Activated CD4-positive, alpha-beta T cell treated with anti-CD3 and anti-CD28 coated beads for 4 hours (primary cell): ENCODE measurements at regions not wholly inside any gene's neighbourhood (a gene's known extent, or its start where the extent isn't known, plus 50 kb on each side); places are given as distances from the start of the nearest gene placed in this dataset.
"Not testable (repeated sequence)": the region's sequence is repeated elsewhere in the genome, so short reads cannot be mapped to it uniquely, and the experiment has no call there.

Experiments used
- DNase-seq, 2 donors: peaks; one replicate each; pipeline ENCODE4 v3.0.0-alpha.2; 2020

DNA sequence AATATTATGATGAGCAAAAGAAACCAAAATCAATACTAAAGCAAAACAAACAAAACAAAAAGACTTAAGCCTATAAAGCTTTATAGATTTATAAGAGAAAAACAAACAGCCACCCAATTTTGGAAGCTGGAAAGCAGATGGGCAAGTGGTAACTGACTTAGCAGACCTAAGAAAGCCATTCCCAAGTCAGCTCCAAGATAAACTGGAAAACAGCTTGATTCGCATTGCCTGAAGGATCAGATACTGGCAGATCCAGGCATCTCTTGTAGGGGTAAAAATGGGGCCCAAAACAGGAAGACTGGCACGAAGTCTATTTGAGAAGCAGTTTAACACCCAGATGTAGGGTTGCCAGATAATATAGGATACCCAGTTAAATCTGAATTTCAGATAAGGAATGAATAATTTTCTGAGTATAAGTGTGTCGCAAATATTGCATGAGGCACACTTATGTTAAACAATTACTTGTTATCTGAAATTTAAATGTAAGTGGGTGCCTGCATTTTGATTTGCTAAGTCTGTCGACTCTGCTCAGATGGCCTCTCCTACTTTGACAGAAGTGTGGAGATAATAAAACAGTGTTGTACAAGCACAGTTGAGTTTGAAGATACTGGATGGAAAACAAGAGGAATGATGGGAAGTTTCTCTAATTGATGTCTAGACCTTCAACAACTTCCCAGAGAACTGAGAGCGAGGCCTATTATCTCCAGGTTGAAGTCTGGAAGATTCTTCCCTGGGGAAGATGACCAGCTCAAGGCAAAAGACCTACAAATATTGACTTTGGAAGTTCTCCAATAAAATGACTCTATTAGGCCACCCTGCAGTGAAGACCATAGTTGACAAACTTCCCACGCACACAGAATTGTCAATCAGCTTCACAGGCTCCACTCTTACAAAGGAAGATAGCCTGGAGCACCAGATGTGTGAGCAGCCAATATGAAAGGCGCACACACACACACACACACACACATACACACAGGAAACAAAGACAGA lies 113.4 kb downstream of the FAM50B start:
- no peak for DNase-seq

DNA sequence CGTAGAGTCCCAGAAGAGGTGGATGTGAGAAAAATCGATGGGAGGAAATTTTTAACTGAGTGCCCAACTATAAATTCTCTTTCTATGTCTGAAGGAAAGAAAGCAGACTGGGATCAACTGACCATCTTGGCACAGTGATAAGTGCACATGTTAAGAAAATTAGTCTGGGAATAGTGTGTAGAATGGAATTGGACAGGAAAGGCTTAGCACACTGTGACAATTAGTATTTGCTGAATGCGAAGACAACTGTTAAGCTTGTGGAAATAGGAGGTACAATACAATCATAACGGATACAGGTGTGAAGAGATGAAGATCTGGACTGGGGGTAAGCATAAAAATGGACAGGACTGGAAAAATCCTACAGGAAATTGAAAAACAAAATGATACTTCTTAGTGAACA lies 114.3 kb downstream of the FAM50B start:
- no peak for DNase-seq

DNA sequence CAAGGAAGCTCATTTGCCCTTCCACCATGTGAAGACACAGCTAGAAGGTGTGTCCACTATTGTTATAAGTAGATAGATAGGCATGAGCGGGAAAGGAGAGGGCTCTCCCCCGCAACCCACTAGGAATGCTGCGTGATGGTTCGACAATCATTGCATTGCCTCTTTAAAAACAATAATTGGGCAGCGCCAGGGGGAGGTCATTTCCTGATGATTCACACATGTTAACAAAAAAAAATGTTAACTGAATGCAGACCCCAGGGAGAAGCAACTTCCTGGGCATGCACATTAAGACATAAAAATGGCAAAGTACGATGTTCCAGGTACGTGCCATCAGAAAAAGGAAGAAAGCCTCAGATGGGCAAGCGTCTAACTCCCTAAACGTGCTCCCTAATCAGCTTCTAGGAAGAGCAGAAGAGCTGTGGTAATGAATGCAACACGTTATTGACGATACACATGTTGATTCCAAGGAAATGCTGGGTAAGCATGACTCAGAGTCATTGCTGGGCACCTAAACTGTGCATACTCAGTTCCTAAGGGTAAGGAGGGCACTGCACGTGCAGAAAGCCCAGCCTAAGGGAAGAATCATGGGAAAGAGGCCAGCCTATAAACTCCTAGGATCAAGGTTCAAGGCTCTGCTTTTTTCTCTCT lies 113.7 kb downstream of the FAM217A start:
- DNase-seq, result no peak

DNA sequence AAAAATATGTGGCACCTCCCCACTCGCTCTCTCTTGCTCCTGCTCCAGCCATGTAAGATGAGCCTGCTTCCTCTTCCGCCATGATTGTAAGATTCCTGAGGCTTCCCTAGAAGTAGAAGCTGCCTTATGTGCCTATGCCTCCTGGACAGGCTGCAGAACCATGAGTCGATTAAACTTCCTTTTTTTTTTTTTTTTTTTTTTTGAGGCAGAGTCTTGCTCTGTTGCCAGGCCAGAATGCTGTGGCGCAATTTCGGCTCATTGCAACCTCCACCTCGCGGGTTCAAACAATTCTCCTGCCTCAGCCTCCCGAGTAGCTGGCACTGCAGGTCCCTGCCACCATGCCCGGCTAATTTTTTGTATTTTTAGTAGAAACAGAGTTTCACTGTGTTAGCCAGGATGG lies 112.5 kb downstream of the FAM217A start:
- DNase-seq, result no peak

DNA sequence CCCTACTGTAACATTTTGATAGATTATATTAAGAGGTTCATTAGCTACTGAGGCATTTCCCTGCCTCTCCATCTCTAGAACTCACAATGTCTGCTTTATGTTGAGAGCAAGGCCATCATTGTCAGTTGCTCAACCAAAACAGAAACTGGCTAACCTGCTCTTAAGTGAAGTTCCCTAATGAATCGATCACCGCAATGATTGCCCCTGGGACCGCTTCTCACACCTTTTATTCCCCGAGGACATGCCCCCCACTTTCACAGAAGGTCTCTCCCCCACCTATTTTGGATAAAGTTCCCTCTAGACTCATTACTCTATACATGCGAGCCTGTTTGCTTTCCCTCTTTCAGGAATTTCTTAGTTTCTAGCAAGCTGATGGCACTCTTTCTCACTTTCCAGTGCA lies 108.8 kb downstream of the FAM217A start:
- no peak for DNase-seq

DNA sequence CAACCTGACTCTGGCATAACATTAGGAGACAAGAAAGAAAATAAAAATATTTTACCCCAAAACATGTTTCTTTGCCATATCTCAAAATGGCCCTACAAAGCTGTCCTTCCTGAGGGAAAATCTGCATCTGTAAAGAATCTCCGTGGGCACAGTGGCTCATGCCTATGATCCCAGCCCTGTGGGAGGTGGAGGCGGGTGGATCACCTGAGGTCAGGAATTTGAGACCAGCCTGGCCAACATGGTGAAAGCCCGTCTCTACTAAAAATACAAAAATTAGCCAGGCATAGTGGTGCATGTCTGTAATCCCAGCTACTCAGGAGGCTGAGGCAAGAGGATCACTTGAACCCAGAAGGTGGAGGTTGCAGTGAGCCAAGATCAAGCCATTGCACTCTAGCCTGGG lies 105.8 kb downstream of the FAM217A start:
- not testable (repeated sequence) for DNase-seq

DNA sequence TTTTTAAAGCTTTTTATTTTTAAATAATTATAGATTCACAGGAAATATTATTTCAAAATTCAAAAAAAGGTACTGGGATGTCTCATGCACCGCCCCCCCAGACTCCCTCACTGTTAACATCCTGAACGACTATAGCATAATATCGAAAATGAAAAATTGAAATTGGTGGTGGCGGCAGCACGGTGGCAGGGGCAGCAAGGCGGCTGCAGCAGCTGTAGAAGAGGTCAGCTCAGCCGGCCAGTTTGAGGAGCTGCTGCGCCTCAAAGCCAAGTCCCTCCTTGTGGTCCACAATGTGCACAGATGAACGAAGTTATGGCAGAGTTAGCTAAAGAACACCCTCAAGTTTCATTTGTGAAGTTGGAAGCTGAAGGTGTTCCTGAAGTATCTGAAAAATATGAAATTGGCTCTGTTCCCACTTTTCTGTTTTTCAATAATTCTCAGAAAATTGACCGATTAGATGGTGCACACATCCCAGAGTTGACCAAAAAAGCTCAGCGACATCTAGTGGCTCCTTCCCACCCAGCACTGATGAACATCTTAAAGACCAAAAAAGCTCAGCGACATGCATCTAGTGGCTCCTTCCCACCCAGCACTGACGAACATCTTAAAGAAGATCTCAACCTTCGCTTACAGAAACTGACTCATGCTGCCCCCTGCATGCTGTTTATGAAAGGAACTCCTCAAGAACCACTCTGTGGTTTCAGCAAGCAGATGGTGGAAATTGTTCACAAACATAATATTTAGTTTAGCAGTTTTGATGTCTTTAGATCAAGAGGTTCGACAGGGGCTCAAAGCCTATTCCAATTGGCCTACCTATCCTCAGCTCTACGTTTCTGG lies 100.8 kb downstream of the FAM217A start:
- DNase-seq, result peak; percentile 36 to 38

DNA sequence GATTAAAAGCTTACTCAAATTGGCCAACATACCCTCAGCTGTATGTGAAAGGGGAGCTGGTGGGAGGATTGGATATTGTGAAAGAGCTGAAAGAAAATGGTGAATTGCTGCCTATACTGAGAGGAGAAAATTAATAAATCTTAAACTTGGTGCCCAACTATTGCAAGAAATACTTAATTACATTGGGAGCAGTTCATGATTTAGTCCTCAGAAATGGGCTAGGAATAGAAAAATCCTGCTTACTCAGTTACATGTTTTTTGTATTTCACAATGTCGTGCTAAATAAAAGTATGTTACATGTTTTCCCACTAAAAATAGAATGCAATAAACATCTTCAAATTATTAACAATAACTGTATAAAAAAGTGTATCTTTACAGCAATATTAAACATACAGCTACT lies 100.0 kb downstream of the FAM217A start:
- DNase-seq, result not testable (repeated sequence)

DNA sequence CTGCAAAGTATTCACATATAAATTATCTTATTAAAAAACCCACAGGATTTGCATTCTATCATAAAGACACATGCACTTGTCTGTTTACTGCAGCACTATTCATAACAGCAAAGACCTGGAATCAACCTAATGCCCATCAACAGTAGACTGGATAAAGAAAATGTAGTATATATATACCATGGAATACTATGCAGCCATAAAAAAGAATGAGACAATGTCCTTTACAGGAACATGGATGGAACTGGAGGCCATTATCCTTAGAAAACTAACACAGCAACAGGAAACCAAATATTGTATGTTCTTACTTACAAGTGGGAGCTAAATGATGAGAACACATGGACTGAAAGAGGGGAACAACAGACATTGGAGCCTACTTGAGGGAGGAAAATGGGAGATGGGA lies 97.0 kb downstream of the FAM217A start:
- DNase-seq, result no peak

DNA sequence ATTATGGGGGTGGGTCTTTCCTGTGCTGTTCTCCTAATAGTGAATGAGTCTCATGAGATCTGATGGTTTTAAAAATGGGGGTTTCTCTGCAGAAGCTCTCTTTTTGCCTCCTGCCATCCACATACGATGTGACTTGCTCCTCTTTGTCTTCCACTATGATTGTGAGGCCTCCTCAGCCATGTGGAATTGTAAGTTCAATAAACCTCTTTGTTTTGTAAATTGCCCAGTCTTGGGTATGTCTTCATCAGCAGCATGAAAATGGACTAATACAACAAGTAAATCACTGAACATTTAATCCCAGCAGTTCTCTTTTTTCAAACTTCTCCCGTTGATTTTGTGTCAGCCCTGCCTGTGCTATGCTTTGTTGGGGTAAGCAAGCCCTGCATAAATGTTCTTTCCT lies 95.2 kb downstream of the FAM217A start:
- DNase-seq, result no peak

DNA sequence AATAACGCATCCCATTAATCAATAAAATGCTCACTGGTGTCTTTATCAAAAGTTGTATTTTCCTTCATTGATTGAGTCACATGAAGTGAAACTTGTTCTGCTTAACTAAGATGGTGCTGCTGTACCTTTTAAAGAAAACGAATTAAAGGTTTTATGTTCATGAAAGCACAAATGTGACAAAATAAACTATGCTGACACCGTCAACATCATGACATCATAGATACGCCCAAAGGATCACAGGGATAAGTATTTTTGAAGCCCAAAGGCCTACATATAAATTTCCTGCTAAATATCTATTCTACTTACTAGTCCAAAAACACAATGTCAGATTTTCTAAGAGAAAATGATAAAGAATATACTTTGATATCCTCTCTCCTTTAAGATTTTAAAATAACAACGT lies 94.4 kb downstream of the FAM217A start:
- no peak for DNase-seq

DNA sequence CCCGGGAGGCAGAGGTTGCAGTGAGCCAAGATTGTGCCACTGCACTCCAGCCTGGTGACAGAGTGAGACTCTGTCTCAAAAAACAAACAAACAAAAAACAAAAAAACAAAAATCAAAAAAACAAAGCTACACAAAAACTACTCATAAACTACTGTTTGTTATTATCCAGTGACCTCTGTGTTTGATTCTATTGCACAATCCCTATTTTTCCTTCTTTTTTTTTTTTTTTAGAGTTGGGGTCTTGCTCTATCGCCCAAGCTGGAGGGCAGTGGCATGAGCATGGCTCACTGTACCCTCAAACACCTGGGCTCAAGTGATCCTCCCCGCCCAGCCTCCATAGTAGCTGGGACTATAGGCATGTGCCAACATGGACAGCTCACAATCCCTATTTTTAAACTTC lies 92.7 kb downstream of the FAM217A start:
- DNase-seq, result no peak

DNA sequence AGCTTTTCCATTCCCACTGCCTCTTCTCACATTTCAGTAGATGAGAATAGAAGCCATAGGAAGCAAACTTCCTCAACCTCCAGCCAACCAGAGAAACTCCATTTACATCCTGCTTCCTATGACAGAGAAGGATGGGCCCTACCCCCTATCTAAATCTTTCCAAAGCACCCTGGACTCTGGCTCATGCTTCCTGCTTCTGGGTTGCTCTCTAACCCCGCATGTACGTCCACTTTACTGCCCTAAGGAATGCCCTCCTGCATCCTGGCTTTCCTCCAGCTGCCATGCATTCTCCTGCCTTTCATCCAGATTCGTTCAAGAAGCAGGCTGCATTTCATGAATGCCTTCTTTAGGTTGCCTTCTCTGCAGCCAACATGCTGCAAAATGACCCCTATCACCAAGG lies 91.9 kb downstream of the FAM217A start:
- no peak for DNase-seq

DNA sequence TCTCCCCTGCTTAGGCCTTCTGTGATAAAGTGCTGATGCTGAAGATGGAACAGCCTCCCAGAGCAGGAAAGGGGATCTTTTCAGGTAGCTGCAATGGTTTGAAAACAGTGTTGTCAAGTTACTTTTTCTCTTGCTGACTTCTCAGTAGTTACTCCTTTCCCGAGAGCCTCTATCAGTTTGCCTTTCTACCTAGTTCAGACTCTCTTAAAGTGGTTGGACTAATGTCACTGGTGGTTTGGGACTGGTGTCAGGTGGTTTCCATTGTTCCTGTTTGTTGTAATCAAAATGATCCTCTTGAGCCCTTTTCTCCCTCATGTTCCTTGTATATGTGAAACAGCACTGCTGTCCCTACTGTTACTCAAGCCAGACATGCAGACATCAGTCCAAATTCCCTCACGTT lies 91.4 kb downstream of the FAM217A start:
- DNase-seq, result no peak

DNA sequence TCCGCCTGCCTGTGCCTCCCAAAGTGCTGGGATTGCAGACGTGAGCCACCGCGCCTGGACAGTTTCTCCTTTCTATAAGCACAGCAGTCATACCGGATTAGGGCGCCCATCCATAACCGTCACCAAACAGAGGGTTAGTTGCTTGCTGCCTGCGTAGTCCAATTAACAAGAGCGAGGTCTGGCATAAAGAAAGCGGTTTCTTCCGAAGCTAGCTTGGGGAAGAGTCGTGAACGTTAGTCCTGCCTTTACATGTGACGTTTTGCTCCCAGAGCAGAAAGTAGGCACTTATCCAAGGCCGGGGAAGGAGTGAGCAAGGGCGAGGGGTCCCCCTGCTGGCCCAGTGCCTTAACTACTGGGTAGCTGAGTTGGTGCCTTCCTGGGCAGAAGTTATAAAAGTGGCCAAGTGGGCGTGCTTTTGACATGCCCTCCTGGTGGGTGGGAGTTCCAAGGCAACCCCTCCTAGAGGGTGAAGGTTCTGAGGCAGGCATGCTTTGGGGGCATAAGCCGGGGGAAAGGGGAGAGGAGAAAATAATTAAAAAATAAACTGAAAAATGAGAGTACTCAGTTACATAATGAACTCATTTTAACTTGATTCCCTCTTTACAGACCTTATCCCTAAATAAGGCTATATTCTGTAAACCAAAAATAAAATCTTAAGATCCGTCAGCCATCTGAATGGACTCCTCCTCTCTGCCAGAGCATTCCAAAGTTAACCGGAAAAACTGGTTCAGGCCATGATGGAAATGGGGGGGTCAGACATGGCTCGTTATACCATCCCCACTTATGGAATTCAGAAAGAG lies 88.0 kb downstream of the FAM217A start:
- DNase-seq, result peak; percentile 65 to 76

DNA sequence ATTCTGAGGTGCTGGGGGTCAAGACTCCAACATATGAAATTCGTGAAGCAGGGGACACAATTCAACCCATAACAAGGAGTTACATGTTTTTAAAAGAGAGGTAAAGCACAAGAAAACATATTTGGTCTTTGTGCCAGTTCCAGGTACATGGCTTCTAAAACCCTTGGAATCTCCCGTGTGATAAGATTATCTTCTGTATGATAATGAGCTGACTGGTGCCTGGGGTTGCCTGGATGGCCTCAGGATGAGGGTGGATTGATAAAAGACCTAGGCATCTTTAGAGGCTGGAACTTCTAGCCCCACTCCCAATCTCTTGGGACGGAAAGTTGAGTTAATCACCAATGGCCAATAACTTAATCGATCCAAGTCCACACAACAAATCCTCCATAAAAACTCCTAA lies 87.0 kb downstream of the FAM217A start:
- DNase-seq, result no peak

DNA sequence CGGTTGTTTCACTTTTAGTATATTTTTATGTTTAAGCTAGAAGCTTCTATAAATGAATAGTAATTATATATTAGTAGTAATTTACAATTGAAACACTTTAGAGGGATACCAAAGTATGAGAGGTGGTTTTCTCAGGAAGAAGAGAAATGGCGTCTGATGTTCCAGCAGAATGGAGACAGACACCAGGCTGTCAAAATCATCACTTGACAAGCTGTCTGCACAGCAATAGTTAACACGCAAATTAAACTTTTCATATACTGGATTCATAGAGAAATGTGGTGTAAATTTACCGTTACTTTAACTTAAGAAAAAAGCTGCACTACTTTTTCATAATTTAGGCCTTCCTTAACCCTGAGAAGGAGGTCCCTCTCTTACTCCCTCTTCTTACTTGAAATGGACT lies 82.6 kb downstream of the FAM217A start:
- no peak for DNase-seq

DNA sequence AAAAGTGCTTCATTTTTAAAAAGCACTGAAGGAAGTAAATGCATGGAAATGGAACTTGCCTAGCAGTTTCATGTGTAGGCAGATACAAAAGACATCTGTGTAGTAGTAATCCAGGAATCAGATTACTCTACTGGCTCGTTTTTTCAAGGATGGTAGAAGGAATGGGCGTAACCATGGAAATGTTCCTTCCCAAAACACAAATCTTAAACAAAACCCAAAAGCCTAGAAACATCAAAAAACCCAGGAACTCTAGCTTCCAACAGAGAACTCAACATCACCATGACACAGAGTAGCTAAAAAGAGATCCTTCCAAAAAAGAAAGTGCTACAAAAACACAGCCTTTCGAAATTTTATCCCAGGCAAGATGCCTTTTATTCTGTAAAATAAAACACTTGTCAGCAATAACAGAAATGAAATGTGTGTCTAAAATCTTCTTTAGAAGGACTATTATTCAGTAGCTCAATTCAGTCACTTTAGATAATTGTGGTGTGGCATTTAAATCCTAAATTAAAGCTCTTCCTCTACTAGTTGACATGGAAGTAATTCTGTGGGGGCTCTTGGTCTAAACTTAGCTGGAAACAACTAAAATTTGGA lies 81.7 kb downstream of the FAM217A start:
- DNase-seq, result no peak

DNA sequence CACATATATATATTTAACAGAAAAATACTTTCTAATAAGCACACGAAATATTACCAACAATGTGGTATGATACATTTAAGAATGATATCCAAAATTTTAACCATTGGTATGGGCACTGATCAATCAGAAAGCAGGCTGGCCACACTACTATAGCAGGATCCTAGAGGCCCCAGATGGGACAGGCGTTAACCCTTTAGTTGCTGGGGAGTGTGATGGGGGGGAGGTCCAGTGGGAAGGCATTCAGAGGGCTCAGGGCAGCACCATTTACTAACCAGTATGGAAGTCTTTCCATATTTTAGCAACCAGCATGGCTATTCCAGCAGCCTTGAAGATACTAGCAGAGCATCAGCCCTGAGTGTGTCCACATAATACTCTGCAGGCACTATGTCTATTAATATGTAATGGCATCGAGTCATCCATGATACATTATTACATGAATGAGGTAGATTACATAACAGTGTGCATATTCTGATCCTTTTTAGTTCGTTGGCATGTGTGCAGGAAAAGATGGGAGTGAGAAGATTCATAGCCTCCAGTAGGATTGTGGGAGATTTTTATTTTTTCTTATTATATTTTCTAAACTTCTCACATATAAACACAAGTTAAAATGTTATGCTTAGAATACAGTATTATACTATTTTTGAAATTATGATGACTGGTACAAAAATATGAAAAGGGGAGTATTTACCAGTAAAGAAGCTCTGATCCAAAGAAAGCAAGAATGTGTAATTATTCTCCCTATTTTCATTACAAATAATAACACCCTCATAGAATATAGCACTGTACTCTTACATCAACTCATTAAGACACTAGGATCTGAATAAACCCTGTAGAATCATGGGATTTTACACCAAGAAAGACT lies 78.9 kb downstream of the FAM217A start:
- no peak for DNase-seq

DNA sequence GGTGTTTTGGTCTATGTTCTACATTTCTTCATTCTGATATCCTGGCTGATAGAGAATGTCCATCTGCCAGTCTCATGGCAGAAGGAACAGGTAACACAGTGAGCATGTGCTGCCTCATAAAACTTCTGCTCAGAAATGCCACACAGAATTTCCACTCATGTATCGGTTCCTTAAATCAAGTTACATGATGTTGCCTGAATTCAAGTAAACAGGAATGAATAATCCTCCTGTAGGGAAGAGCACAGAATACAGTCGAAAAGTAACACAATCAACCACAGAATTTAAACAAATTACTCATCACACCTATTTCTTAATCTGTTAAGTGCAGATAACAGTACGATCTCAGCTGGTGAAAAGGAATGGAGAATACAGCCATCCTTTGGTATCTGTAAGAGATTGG lies 74.7 kb downstream of the FAM217A start:
- no peak for DNase-seq
